Activated CD4-positive, alpha-beta T cell treated with anti-CD3 and anti-CD28 coated beads, Interleukin-2, amount 10 ng/mL, durations not matched to agents 24 days and 14 days (primary cell): ENCODE measurements at regions not wholly inside any gene's neighbourhood (a gene's known extent, or its start where the extent isn't known, plus 50 kb on each side); places are given as distances from the start of the nearest gene placed in this dataset.

Experiments
- DNase-seq: peaks from one replicate; pipeline ENCODE4 v3.0.0; 2022
- H3K27ac Mint-ChIP-seq: one replicate; pipeline ENCODE4 v1.8.0; 2022; ENCODE audit warnings: mild to moderate bottlenecking, mixed read lengths
- H3K27me3 Mint-ChIP-seq: one replicate; pipeline ENCODE4 v1.8.0; 2022; ENCODE audit warnings: mixed read lengths
- H3K36me3 Mint-ChIP-seq: one replicate; pipeline ENCODE4 v1.8.0; 2022; ENCODE audit warnings: low read depth, mild to moderate bottlenecking, mixed read lengths
- H3K4me1 Mint-ChIP-seq: one replicate; pipeline ENCODE4 v1.8.0; 2021; ENCODE audit warnings: mixed read lengths
- H3K4me3 Mint-ChIP-seq: one replicate; pipeline ENCODE4 v1.8.0; 2022; ENCODE audit warnings: mild to moderate bottlenecking, moderate library complexity, mixed read lengths
- H3K9me3 Mint-ChIP-seq: one replicate; pipeline ENCODE4 v1.8.0; 2021; ENCODE audit warnings: mixed read lengths
- intact Hi-C: fragments of 100-400 bp; cut with micrococcal nuclease; formaldehyde crosslinking; loops from one replicate; pipeline ENCODE4 v1.15.1; 2023

DNA sequence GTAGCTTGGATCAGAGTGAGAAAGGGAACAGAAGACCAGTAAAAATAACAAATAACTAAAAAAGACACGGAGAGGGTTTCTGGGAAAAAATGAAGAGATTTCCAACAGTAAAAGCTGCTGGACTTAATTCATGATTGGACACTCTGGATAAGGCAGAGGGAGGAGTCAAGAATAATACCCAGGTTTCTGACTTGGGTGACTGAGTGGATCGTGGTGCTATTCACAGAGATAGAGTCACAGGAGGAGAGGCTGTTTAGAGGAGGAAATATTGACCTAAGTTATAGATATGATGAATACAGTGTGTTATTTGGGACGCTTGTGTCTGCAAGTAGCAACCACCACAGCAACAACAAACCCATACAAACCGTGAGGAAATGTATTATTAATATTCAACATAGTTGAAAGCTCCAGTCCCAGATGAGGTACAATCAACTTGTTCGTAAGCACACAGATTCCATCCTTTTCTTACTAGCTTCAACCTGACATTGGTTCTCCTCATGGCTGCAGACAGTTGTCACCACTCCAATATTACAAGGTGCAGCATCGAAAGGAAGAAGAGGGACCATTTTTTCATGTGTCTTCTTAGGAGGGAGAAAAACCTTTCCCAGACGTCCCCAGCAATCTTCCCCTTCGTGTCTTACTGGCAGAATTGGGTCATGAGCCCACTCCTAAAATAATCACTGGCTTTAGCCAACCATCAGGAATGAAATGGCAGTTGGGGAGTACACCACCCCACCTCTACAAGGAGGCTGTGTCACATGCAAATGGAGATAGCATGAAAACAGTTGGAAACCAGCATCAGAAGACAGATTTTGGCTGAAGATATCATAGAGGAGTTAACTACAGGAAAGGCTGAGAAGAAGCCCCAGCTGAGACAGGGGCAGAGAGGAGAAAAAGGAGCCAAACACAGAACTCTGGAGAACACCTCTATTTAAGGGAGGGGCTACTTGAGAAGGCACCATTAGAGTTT is 387.8 kb downstream of the SHQ1 start:
- Mint-ChIP-seq H3K9me3 (peaks cover 4% of the 10 kb centered on the region), H3K27me3 (peaks cover 4% of the 10 kb centered on the region), H3K36me3 (no peaks in the 10 kb centered on the region), H3K4me1 (peaks cover 8% of the 10 kb centered on the region), H3K4me3 (no peak overlapping the region), H3K27ac (no peak overlapping the region)
- DNase-seq, result no peak
- intact Hi-C loops, result no loop called here

DNA sequence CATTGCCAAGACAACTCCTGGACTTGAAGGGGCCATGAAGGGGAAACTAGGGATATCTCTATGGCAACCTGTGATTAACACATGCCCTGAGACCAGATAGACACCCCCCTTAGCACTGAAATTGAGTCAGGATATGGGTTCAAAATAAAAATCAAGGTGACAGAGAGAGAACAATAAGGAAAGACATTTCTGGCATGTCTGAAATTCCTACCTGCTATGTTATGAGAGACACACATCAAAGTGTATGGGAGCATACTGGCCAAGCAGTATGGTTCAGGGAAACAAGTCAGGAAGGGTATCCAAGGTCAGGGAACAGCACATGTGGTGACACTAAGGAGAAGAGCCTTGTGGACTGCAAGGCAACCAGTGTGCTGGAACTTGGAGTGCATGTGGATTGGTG is 388.7 kb downstream of the SHQ1 start:
- H3K27me3 Mint-ChIP-seq, result no peaks in the 10 kb centered on the region
- no peaks in the 10 kb centered on the region for H3K36me3 Mint-ChIP-seq
- H3K9me3 Mint-ChIP-seq, result peaks cover 3% of the 10 kb centered on the region
- DNase-seq, result no peak
- intact Hi-C loops, result no loop called here
- H3K4me3 Mint-ChIP-seq, result no peak overlapping the region
- peaks cover 13% of the 10 kb centered on the region for H3K4me1 Mint-ChIP-seq
- no peak overlapping the region for H3K27ac Mint-ChIP-seq

DNA sequence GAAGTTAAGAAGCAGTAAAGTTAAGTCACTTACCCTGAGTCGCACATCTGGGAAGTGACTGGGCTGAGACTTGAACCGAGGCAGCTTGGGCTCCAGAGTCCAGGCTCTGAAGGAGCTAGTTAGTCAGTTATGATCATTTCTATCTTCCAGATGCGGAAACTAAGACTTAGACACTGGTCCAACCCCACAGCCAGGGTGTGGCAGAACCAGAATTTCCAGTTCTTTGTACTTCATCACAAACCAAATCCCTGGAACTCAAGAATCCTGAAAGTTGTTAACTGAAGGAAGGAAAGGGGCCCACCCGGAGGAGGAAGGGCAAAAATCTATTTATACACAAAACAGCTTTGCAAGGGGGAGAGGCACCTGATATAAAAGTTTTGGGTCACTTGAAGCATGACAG is 389.9 kb downstream of the SHQ1 start:
- intact Hi-C loops, result no loop called here
- DNase-seq, result no peak
- Mint-ChIP-seq H3K9me3 (peaks cover 6% of the 10 kb centered on the region), H3K27me3 (no peaks in the 10 kb centered on the region), H3K36me3 (no peaks in the 10 kb centered on the region), H3K4me1 (peaks cover 20% of the 10 kb centered on the region), H3K4me3 (no peak overlapping the region), H3K27ac (no peak overlapping the region)

- peak overlapping the region; percentile 91 for H3K27ac Mint-ChIP-seq
- intact Hi-C loops, result no loop called here
- H3K4me1 Mint-ChIP-seq, result peaks cover 31% of the 10 kb centered on the region
- DNase-seq, result no peak
- H3K4me3 Mint-ChIP-seq, result no peak overlapping the region
- peaks cover 1% of the 10 kb centered on the region for H3K36me3 Mint-ChIP-seq
- H3K27me3 Mint-ChIP-seq, result peaks cover 7% of the 10 kb centered on the region
- peaks cover 6% of the 10 kb centered on the region for H3K9me3 Mint-ChIP-seq
Measured at GRCh38 chr3:72454441-72454840, 393.8 kb downstream of the SHQ1 start.

- no peak for DNase-seq
- H3K4me3 Mint-ChIP-seq, result no peak overlapping the region
- H3K27me3 Mint-ChIP-seq, result peaks cover 7% of the 10 kb centered on the region
- intact Hi-C loops, result no loop called here
- no peak overlapping the region for H3K27ac Mint-ChIP-seq
- H3K36me3 Mint-ChIP-seq, result peaks cover 1% of the 10 kb centered on the region
- peaks cover 6% of the 10 kb centered on the region for H3K9me3 Mint-ChIP-seq
- peaks cover 34% of the 10 kb centered on the region for H3K4me1 Mint-ChIP-seq
Measured at GRCh38 chr3:72453706-72454105, 394.5 kb downstream of the SHQ1 start.

GRCh38 chr3:72452745-72453144 is 395.5 kb downstream of the SHQ1 start:
- no peak overlapping the region for H3K27ac Mint-ChIP-seq
- peaks cover 37% of the 10 kb centered on the region for H3K4me1 Mint-ChIP-seq

GRCh38 chr3:72451841-72452240 is 396.4 kb downstream of the SHQ1 start:
- intact Hi-C loops, result no loop called here
- DNase-seq, result no peak
- peaks cover 7% of the 10 kb centered on the region for H3K27me3 Mint-ChIP-seq
- H3K36me3 Mint-ChIP-seq, result peaks cover 1% of the 10 kb centered on the region
- peaks cover 6% of the 10 kb centered on the region for H3K9me3 Mint-ChIP-seq
- H3K27ac Mint-ChIP-seq, result no peak overlapping the region
- no peak overlapping the region for H3K4me3 Mint-ChIP-seq
- peaks cover 37% of the 10 kb centered on the region for H3K4me1 Mint-ChIP-seq

More at GRCh38 chr3:72452745-72453144, 395.5 kb downstream of the SHQ1 start:
- DNase-seq, result no peak
- Mint-ChIP-seq H3K36me3 (peaks cover 1% of the 10 kb centered on the region), H3K4me3 (no peak overlapping the region), H3K9me3 (peaks cover 6% of the 10 kb centered on the region), H3K27me3 (peaks cover 7% of the 10 kb centered on the region)
- intact Hi-C loops, result no loop called here

DNA sequence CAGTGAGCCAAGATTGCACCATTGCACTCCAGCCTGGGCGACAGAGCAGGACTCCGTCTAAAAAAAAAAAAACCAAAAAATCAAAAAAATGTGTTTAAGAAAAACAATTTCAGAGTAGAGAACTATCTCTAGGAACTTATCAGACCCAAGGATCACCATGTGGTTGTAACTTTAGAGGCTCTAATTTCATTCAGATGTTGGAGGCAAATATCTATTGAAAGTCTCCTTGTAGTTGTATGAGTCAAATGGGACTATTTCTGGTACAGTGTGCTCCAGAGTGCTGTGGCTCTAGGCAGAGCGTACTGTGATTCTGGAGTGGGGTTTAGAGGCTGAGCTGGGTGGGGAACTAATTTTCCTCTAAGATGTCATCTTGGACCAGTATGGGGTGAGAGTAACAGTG is 398.7 kb downstream of the SHQ1 start:
- H3K27ac Mint-ChIP-seq, result no peak overlapping the region
- peaks cover 7% of the 10 kb centered on the region for H3K27me3 Mint-ChIP-seq
- DNase-seq, result no peak
- peaks cover 30% of the 10 kb centered on the region for H3K4me1 Mint-ChIP-seq
- intact Hi-C loops, result loop anchor here (5.0 to 10.0 kb wide), 2 partner anchors 185 to 727 kb away; no protein-coding TSS in a partner anchor
- H3K36me3 Mint-ChIP-seq, result peaks cover 20% of the 10 kb centered on the region
- peaks cover 3% of the 10 kb centered on the region for H3K9me3 Mint-ChIP-seq
- no peak overlapping the region for H3K4me3 Mint-ChIP-seq

DNA sequence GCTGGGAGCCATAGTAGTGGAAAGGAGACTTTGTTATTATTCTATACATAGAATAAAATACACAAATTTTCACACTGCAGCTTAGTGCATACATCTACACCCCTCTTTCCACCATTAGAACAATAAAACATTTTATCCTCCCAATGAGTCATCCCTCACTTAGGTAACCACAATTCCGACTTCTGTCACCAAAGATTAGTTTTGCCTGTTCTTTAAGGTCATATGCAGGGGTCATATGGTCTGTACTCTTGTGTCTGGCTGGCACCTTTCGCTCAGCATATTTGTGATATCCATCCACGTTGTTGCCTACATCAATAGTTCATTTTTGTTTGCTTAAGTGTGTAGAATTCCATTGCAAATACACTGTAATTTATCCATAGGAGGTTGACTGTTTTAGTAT is 399.4 kb downstream of the SHQ1 start:
- intact Hi-C loops, result loop anchor here (5.0 to 10.0 kb wide), 2 partner anchors 184 to 727 kb away; no protein-coding TSS in a partner anchor
- H3K9me3 Mint-ChIP-seq, result peaks cover under 1% of the 10 kb centered on the region
- H3K4me3 Mint-ChIP-seq, result no peak overlapping the region
- H3K27me3 Mint-ChIP-seq, result peaks cover 7% of the 10 kb centered on the region
- peaks cover 27% of the 10 kb centered on the region for H3K36me3 Mint-ChIP-seq
- no peak for DNase-seq
- H3K27ac Mint-ChIP-seq, result no peak overlapping the region
- H3K4me1 Mint-ChIP-seq, result peaks cover 32% of the 10 kb centered on the region

- Mint-ChIP-seq H3K9me3 (peaks cover 4% of the 10 kb centered on the region), H3K27ac (no peak overlapping the region), H3K4me1 (peaks cover 35% of the 10 kb centered on the region), H3K27me3 (peaks cover 7% of the 10 kb centered on the region), H3K36me3 (peaks cover 32% of the 10 kb centered on the region), H3K4me3 (peak overlapping the region; percentile 13)
- intact Hi-C loops, result loop anchor here (5.0 to 10.0 kb wide), 2 partner anchors 184 to 726 kb away; no protein-coding TSS in a partner anchor
- peak; percentile 58 for DNase-seq
Measured at GRCh38 chr3:72448375-72448823, 399.8 kb downstream of the SHQ1 start.

GRCh38 chr3:72447059-72447946 is 400.9 kb downstream of the SHQ1 start:
- intact Hi-C loops, result loop anchor here (1.0 to 10.0 kb wide), 4 partner anchors 36 to 725 kb away; partner anchors contain the start of gene SHQ1
- Mint-ChIP-seq H3K27me3 (peaks cover 4% of the 10 kb centered on the region), H3K4me1 (peaks cover 46% of the 10 kb centered on the region), H3K4me3 (peak overlapping the region; percentile 92), H3K9me3 (peaks cover 4% of the 10 kb centered on the region), H3K27ac (peak overlapping the region; percentile 86), H3K36me3 (peaks cover 43% of the 10 kb centered on the region)
- peak; percentile 99 for DNase-seq

DNA sequence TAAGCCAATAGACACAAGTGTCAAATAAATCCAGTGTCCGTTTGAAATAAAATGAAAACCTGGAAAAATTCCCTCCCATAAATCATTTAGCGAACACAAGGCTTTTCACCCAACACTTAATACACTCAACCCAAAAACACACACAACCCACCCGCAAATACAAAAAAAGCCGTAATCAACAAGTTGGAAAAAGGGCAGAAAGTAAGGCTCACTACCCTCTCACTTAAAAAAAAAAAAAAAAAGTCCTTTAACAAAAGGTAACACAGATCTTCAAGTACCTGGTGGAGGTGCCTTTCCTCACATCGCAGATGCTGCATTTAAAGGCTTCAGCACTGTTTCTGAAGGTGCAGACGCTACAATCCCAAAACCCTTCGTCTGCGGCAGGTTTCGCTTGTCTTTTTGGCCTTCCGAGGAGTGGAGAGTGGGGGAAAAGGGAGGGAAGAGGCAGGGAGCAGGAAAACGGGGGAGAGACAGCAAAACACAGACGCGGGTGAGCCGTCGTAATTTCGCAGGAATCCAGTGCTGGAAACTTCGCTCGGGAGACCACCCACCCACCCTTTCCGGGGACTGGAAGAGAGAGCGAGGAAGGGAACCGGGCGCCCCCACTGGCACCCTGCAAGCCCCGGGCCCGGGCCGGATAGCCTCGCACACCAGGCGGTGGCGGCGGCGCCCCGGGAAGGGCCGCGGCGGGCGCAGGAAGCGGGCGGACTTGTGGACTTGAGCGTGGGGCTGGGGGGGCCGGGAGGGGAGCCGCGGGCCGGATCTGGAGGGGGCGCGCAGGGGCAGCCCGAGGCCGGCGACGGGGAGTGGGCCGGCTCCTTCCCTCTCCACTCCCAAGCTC is 401.8 kb downstream of the SHQ1 start, which contains the start of gene RYBP:
TSS of gene RYBP (minus strand) at position 404 of the 841 bp plus-strand sequence.
- peak; percentile 87 for DNase-seq
- intact Hi-C loops, result loop anchor here (1.0 to 10.0 kb wide), 5 partner anchors 37 to 724 kb away; partner anchors contain the start of gene SHQ1
- H3K4me3 Mint-ChIP-seq, result peak within 1 kb of the TSS; percentile 92
- H3K9me3 Mint-ChIP-seq, result peaks cover 4% of the 10 kb centered on the region
- H3K27me3 Mint-ChIP-seq, result peaks cover 2% of the 10 kb centered on the region
- peak within 1 kb of the TSS; percentile 99 for H3K27ac Mint-ChIP-seq
- H3K36me3 Mint-ChIP-seq, result peaks cover 47% of the 10 kb centered on the region
- H3K4me1 Mint-ChIP-seq, result peaks cover 52% of the 10 kb centered on the region

DNA sequence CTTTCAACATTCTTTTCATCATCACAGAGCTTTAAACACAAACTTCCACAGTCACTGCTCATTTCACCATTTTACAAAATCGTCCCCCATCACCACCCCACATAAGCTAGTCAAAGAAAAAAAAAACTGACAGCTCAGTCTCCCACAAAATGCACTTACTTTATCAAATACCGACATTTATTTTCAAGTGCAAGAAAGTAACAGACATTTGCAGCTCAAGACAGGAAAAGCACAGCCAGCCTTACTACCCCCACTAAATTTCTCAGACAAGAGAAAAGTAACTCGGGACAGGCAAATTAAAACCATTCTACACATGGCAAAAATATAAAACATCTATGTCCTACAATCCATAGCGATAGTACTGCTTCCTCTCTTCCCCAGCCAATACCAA is 402.4 kb downstream of the SHQ1 start:
- Mint-ChIP-seq H3K9me3 (peaks cover 4% of the 10 kb centered on the region), H3K27ac (peak overlapping the region; percentile 99), H3K4me3 (peak overlapping the region; percentile 92), H3K27me3 (no peaks in the 10 kb centered on the region), H3K36me3 (peaks cover 52% of the 10 kb centered on the region), H3K4me1 (peaks cover 53% of the 10 kb centered on the region)
- no peak for DNase-seq
- intact Hi-C loops, result loop anchor here (1.0 to 10.0 kb wide), 8 partner anchors 75 to 724 kb away; no protein-coding TSS in a partner anchor
